ENCODE measurements at regions not wholly inside any gene's neighbourhood (a gene's known extent, or its start where the extent isn't known, plus 50 kb on each side); places are given as distances from the start of the nearest gene placed in this dataset.
"Not testable (repeated sequence)": the region's sequence is repeated elsewhere in the genome, so short reads cannot be mapped to it uniquely, and the experiment has no call there.

DNA sequence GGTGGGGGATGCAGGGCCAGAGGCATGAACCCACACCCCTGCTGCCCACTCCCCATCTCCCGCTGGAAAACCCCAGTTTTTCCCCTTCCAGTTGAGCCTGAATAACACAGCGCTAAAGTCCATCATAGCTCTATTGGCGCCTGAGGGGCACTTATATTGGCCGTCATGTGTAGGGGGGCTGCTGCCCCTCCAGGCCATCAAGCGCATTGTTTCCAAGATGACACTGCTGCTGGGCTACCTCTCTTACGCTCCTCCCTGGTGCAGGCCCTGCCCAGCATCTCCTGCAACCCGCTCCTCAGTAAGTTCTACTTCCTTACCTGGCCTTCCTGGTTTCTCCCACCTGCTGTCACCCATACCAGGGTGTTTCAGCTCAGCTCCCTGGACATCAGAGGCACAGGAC, 205.0 kb upstream of the RPL34 start:
- Histone ChIP-seq H3K27me3 (replicated peaks; ENCODE audit: insufficient read depth) (no peaks in the 10 kb centered on the region), H3K4me3 (no peak overlapping the region), H3K9me3 (no peaks in the 10 kb centered on the region), H3K27ac (no peak overlapping the region), H3K36me3 (no peaks in the 10 kb centered on the region), H3K4me1 (replicated peaks) (no peaks in the 10 kb centered on the region)
- TF ChIP-seq POLR2A (IDR thresholded peaks at IDR 0.05), result no peak
- no peak for TF ChIP-seq POLR2AphosphoS5 (IDR thresholded peaks at IDR 0.05)
- TF ChIP-seq CTCF (IDR thresholded peaks at IDR 0.05), result no peak
- intact Hi-C loops (cut with DNase I), result no loop called here
- WGBS, result 91% methylated on average over 7 of the region's 7 CpGs
- DNase-seq (ENCODE audit: low spot score), result no peak

GRCh38 chr4:108411836-108412235, 208.5 kb upstream of the RPL34 start:
- intact Hi-C loops (cut with DNase I), result no loop called here
- no peaks in the 10 kb centered on the region for H3K4me1 ChIP-seq (replicated peaks)
- no peaks in the 10 kb centered on the region for H3K27me3 ChIP-seq (replicated peaks; ENCODE audit: insufficient read depth)
- TF ChIP-seq POLR2A (IDR thresholded peaks at IDR 0.05), result no peak
- no peak for TF ChIP-seq CTCF (IDR thresholded peaks at IDR 0.05)
- no peak for TF ChIP-seq POLR2AphosphoS5 (IDR thresholded peaks at IDR 0.05)
- no peak for DNase-seq (ENCODE audit: low spot score)
- no peak overlapping the region for H3K27ac ChIP-seq
- WGBS, result 89% methylated on average over 2 of the region's 2 CpGs
- no peaks in the 10 kb centered on the region for H3K36me3 ChIP-seq
- H3K4me3 ChIP-seq, result no peak overlapping the region
- no peaks in the 10 kb centered on the region for H3K9me3 ChIP-seq

GRCh38 chr4:108409691-108410090, 210.7 kb upstream of the RPL34 start:
- no CpG with 5 or more reads among the region's 36 CpGs for WGBS

DNA sequence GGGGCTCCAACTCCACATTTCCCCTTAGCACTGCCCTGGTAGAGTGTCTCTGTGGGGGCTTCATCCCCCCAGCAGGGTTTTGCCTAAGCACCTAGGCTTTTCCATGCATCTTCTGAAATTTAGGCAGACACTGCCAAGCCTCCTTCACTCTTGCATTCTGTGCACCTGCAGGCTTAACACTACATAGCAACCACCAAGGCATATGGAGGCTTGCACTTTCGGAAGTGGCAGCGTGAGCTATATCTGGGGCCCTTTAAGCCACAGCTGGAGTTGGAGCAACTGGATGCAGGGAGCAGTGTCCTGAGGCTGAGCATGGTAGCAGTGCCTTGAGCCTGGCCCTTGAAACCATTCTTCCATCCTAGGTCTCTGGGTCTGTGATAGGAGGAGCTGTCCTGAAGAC, 214.8 kb upstream of the RPL34 start:
- intact Hi-C loops (cut with DNase I), result no loop called here

More at GRCh38 chr4:108409691-108410090, 210.7 kb upstream of the RPL34 start:
- H3K4me1 ChIP-seq (replicated peaks); H3K9me3 ChIP-seq; H3K4me3 ChIP-seq; H3K36me3 ChIP-seq; H3K27ac ChIP-seq; DNase-seq (ENCODE audit: low spot score); intact Hi-C loops (cut with DNase I); H3K27me3 ChIP-seq (replicated peaks; ENCODE audit: insufficient read depth): not testable (repeated sequence)

DNA sequence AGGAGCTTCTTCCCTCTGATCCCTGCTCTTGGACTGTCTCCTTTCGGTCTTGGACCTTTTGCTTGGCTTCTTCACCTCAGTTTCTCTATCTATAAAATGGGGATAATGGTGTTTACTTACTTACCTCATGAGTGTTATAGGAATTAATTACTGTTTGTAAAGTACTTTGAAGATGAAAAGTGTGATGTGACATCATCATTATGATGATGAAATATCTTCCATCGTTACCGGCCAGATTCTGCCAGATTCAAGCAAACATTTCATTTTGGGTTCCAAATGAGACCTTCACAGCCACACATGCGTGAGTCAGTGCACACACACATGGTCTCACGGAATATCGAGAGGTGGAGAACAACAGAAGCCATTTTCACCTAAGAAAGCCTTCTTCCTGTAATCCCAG, 220.1 kb upstream of the RPL34 start:
- H3K4me1 ChIP-seq (replicated peaks), result no peaks in the 10 kb centered on the region
- intact Hi-C loops (cut with DNase I), result no loop called here
- TF ChIP-seq POLR2AphosphoS5 (IDR thresholded peaks at IDR 0.05) (no peak), POLR2A (IDR thresholded peaks at IDR 0.05) (no peak), CTCF (IDR thresholded peaks at IDR 0.05) (no peak)
- no peaks in the 10 kb centered on the region for H3K27me3 ChIP-seq (replicated peaks; ENCODE audit: insufficient read depth)
- H3K4me3 ChIP-seq, result no peak overlapping the region
- DNase-seq (ENCODE audit: low spot score), result no peak
- 92% methylated on average over 6 of the region's 6 CpGs for WGBS
- no peaks in the 10 kb centered on the region for H3K9me3 ChIP-seq
- H3K36me3 ChIP-seq, result no peaks in the 10 kb centered on the region
- no peak overlapping the region for H3K27ac ChIP-seq

More for the DNA sequence above, 214.8 kb upstream of the RPL34 start:
- Histone ChIP-seq H3K4me1 (replicated peaks) (no peaks in the 10 kb centered on the region), H3K9me3 (no peaks in the 10 kb centered on the region), H3K27ac (no peak overlapping the region), H3K36me3 (no peaks in the 10 kb centered on the region), H3K4me3 (no peak overlapping the region), H3K27me3 (replicated peaks; ENCODE audit: insufficient read depth) (no peaks in the 10 kb centered on the region)
- DNase-seq (ENCODE audit: low spot score), result no peak
- TF ChIP-seq POLR2A (IDR thresholded peaks at IDR 0.05) (no peak), CTCF (IDR thresholded peaks at IDR 0.05) (no peak), POLR2AphosphoS5 (IDR thresholded peaks at IDR 0.05) (no peak)
- 100% methylated on average over 2 of the region's 2 CpGs for WGBS

All from prostate gland (tissue), 2 donors.